HG03520 (cell line): ENCODE measurements at regions not wholly inside any gene's neighbourhood (a gene's known extent, or its start where the extent isn't known, plus 50 kb on each side); places are given as distances from the start of the nearest gene placed in this dataset.

ENCODE experiments used
- ATAC-seq: cut with Tn5 transposase; IDR thresholded peaks from one replicate; pipeline ENCODE4 v1.9.1; 2021; ENCODE audit warnings: mild to moderate bottlenecking, moderate library complexity; ENCODE audit not compliant: unreplicated experiment

GRCh38 chr2:167471332-167471731, 583.1 kb downstream of the XIRP2 start:
- peak; percentile 50 for ATAC-seq

GRCh38 chr2:167462379-167462778, 574.1 kb downstream of the XIRP2 start:
- no peak for ATAC-seq

- ATAC-seq: no peak
These were observed 565.8 kb downstream of the XIRP2 start for GRCh38 chr2:167454036-167454435.

- ATAC-seq: no peak
These were observed 563.4 kb downstream of the XIRP2 start for GRCh38 chr2:167451496-167452289.

- no peak for ATAC-seq
These were observed 562.1 kb downstream of the XIRP2 start for GRCh38 chr2:167450364-167450763.

- no peak for ATAC-seq
These were observed 552.1 kb downstream of the XIRP2 start for GRCh38 chr2:167440382-167440781.

GRCh38 chr2:167438206-167438605, 549.9 kb downstream of the XIRP2 start:
- ATAC-seq: no peak

- ATAC-seq: no peak
These were observed 543.7 kb downstream of the XIRP2 start for GRCh38 chr2:167431949-167432348.

- no peak for ATAC-seq
These were observed 542.2 kb downstream of the XIRP2 start for GRCh38 chr2:167430447-167430846.

- no peak for ATAC-seq
These were observed 536.8 kb downstream of the XIRP2 start for GRCh38 chr2:167424803-167425755.

- no peak for ATAC-seq
These were observed 535.9 kb downstream of the XIRP2 start for GRCh38 chr2:167424221-167424620.

- ATAC-seq: no peak
These were observed 535.5 kb downstream of the XIRP2 start for GRCh38 chr2:167423731-167424130.

GRCh38 chr2:167420211-167420610, 531.9 kb downstream of the XIRP2 start:
- no peak for ATAC-seq

GRCh38 chr2:167415068-167415467, 526.8 kb downstream of the XIRP2 start:
- ATAC-seq: no peak

GRCh38 chr2:167411367-167411766, 523.1 kb downstream of the XIRP2 start:
- ATAC-seq: no peak

GRCh38 chr2:167406558-167406957, 518.3 kb downstream of the XIRP2 start:
- ATAC-seq: no peak

GRCh38 chr2:167404627-167405284, 516.5 kb downstream of the XIRP2 start:
- ATAC-seq: no peak

- ATAC-seq: no peak
These were observed 513.0 kb downstream of the XIRP2 start for GRCh38 chr2:167401309-167401708.

GRCh38 chr2:167400546-167400945, 512.3 kb downstream of the XIRP2 start:
- ATAC-seq: no peak

- ATAC-seq: no peak
These were observed 510.6 kb downstream of the XIRP2 start for GRCh38 chr2:167398873-167399272.

GRCh38 chr2:167388901-167389300, 500.6 kb downstream of the XIRP2 start:
- ATAC-seq: no peak
